Activated T-helper 17 cell treated with anti-CD3 and anti-CD28 coated beads, Interleukin-2, amount 50 U/mL, for 72 hours (primary cell): ENCODE measurements at regions not wholly inside any gene's neighbourhood (a gene's known extent, or its start where the extent isn't known, plus 50 kb on each side); places are given as distances from the start of the nearest gene placed in this dataset.

ENCODE experiments used
- ATAC-seq: fragments of 150-1000 bp; cut with Tn5 transposase; replicated peaks from 2 replicates; pipeline ENCODE4 v1.10.0; 2021; ENCODE audit warnings: mild to moderate bottlenecking, moderate library complexity
- H3K27ac Mint-ChIP-seq: one replicate; pipeline ENCODE4 v1.8.0; 2022; ENCODE audit warnings: mixed read lengths
- H3K27me3 Mint-ChIP-seq: one replicate; pipeline ENCODE4 v1.8.0; 2022; ENCODE audit warnings: mixed read lengths
- H3K36me3 Mint-ChIP-seq: one replicate; pipeline ENCODE4 v1.8.0; 2022; ENCODE audit warnings: low read depth, mild to moderate bottlenecking, mixed read lengths
- H3K4me1 Mint-ChIP-seq: one replicate; pipeline ENCODE4 v1.8.0; 2022; ENCODE audit warnings: mixed read lengths
- H3K4me3 Mint-ChIP-seq: one replicate; pipeline ENCODE4 v1.8.0; 2022; ENCODE audit warnings: mild to moderate bottlenecking, mixed read lengths
- H3K9me3 Mint-ChIP-seq: one replicate; pipeline ENCODE4 v1.8.0; 2022; ENCODE audit warnings: mixed read lengths

DNA sequence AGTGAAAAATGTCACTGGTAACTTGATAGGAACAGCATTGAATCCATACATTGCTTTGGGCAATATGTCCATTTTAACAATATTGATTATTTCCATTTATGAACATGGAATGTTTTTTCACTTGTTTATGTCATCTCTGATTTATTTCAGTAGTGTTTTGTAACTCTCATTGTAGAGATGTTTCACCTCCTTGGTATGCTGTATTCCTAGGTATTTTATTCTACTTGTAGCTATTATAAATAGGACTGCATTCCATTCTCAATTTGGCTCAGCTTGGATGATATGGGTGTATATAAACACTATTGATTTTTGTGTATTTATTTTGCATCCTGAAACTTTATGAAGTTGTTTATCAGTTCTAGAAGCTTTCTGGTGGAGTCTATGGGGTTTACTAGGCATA lies 730.3 kb downstream of the DOK5 start:
- no peak for ATAC-seq
- H3K4me1 Mint-ChIP-seq: no peaks in the 10 kb centered on the region
- H3K36me3 Mint-ChIP-seq: no peaks in the 10 kb centered on the region
- H3K27ac Mint-ChIP-seq: no peak overlapping the region
- H3K4me3 Mint-ChIP-seq: no peak overlapping the region
- H3K9me3 Mint-ChIP-seq: peaks cover 7% of the 10 kb centered on the region
- no peaks in the 10 kb centered on the region for H3K27me3 Mint-ChIP-seq

DNA sequence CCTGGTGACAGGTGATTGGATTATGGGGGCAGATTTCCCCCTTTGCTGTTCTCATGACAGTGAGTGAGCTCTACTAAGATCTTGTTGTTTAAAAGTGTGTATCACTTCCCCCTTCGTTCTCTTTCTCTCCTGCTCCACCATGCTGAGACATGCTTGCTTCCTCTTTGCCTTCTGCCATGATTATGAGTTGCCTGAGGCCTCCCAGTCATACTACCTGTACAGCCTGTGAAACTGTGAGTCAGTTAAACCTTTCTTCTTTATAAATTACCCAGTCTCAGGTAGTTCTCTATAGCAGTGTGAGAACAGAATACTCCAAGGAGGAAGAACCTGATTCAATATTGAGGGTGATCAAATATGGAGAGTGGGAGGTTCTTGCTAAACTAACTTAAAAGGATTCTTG lies 724.9 kb downstream of the DOK5 start:
- Mint-ChIP-seq H3K4me3 (no peak overlapping the region), H3K9me3 (peaks cover 4% of the 10 kb centered on the region), H3K36me3 (no peaks in the 10 kb centered on the region), H3K27me3 (no peaks in the 10 kb centered on the region), H3K27ac (no peak overlapping the region), H3K4me1 (no peaks in the 10 kb centered on the region)
- no peak for ATAC-seq

DNA sequence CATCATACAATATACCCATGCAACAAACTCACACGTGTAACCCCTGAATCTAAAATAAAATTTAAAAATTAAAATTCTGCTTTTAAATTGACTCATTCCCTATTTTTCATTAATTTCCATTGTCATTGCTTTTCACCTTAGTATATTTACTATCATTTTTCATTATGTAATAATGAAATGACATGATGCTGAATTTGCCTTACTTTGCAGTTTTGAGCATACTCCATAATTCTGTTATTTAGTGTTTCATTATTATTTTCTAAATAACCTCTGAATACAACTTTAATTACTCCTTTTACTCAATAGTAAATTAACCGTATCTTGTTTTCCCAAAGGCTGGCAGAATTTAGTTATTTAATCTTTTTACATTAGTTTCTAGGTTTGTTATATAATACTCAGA lies 719.6 kb downstream of the DOK5 start:
- H3K27ac Mint-ChIP-seq: no peak overlapping the region
- no peak overlapping the region for H3K4me3 Mint-ChIP-seq

DNA sequence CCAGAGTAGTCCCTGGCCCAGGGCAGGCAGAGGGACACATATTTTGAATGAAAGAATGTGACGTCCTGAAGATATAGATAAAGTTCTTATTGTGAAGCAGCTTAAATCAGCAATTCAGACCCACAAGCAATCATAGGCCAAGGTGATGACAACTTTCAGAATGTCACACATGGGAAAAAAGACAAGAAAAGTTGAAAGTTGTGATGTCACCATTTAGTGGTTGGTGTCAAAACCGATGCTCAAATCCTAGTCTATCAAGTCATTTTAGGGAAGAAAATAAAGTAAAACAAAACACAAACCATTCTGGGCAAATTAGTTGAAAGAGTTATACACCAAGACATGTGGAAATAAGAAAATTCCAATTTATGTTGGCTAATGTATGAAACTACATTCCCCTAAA lies 710.8 kb downstream of the DOK5 start:
- ATAC-seq: no peak
- H3K4me1 Mint-ChIP-seq: no peaks in the 10 kb centered on the region
- no peak overlapping the region for H3K4me3 Mint-ChIP-seq
- no peaks in the 10 kb centered on the region for H3K27me3 Mint-ChIP-seq
- no peak overlapping the region for H3K27ac Mint-ChIP-seq
- no peaks in the 10 kb centered on the region for H3K36me3 Mint-ChIP-seq
- peaks cover 22% of the 10 kb centered on the region for H3K9me3 Mint-ChIP-seq

More for the DNA sequence above, 719.6 kb downstream of the DOK5 start:
- Mint-ChIP-seq H3K4me1 (no peaks in the 10 kb centered on the region), H3K36me3 (no peaks in the 10 kb centered on the region), H3K27me3 (no peaks in the 10 kb centered on the region), H3K9me3 (peaks cover 13% of the 10 kb centered on the region)
- no peak for ATAC-seq

DNA sequence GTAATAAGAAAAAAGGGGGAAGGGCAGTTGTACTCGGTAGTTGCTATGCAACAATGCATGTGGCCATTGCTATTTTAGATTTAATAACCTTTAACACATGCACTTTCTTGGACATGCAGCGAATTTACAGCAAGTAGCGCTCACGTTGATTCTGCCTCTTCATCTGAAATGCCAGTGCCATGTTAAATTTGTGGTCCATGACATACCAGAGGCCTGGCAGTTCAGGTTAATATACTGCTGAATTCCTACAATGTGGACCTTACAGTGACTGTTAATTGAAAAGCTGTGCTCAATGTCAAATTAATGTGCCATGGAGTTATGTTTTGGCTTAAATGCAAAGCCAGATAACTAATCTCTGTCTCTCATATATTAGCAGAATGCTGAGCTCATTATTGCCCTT lies 699.7 kb downstream of the DOK5 start:
- Mint-ChIP-seq H3K36me3 (no peaks in the 10 kb centered on the region), H3K4me3 (no peak overlapping the region), H3K27ac (no peak overlapping the region), H3K27me3 (no peaks in the 10 kb centered on the region), H3K9me3 (peaks cover 12% of the 10 kb centered on the region), H3K4me1 (no peaks in the 10 kb centered on the region)
- ATAC-seq: no peak

DNA sequence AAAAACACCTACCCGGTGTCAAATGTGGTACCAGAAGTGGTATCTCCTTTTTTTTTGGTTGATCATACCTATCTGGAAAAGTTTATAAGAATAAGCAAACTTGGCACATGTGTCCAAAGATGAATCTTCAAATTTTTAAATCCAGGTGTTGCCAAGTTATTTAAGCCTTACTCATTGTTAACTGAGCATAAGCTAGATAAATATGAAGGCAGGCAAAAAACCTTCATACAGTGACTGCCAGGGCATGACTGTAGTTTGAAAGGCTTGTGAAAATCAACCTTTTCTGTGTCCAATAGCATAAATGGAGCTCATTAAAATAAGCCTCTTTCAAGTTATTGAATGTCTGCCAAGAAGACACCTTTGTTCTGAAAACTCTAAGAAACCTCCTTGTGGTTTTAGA lies 699.2 kb downstream of the DOK5 start:
- Mint-ChIP-seq H3K4me3 (no peak overlapping the region), H3K27me3 (no peaks in the 10 kb centered on the region), H3K27ac (no peak overlapping the region), H3K9me3 (peaks cover 9% of the 10 kb centered on the region), H3K4me1 (no peaks in the 10 kb centered on the region), H3K36me3 (no peaks in the 10 kb centered on the region)
- no peak for ATAC-seq

DNA sequence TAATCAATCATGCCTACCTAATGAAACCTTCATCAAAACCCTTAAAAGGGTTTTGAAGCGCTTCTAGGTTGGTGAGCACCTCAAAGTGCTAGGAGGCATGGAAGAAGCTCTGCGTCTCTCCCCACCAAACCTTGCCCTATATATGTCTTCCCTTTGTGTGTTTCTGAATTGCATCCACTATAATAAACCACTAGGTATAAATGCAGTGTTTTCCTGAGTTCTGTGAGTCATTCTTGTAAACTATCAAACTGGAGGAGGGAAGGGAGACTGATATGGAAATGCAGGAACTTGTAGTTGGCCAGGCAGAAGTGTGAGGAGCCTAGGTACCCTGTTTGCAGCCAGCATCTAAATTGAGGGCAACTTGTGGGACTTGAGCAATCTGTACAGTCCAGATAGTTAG lies 698.8 kb downstream of the DOK5 start:
- Mint-ChIP-seq H3K4me1 (no peaks in the 10 kb centered on the region), H3K4me3 (no peak overlapping the region), H3K36me3 (no peaks in the 10 kb centered on the region), H3K27ac (no peak overlapping the region), H3K27me3 (no peaks in the 10 kb centered on the region), H3K9me3 (peaks cover 9% of the 10 kb centered on the region)
- ATAC-seq: no peak

DNA sequence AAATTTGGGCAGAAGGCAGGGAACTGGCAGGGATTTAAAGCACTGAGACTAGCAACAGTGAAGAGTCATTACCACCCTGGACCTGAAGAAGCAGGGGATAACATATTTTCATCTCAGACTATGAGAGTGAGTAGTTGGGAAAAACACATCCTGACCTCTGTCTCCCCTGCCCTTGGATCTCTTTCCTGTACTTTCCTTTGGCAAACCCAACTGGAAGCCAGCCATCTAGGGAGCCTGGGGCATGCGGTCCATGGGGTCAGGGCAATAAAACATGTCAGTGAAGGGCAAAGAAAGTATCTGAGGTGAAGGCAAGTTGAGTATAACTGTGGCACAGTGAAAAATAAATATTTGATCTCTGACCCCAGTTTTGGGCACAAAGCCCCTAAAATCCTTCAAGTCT lies 698.2 kb downstream of the DOK5 start:
- Mint-ChIP-seq H3K9me3 (peaks cover 9% of the 10 kb centered on the region), H3K27me3 (no peaks in the 10 kb centered on the region), H3K4me3 (no peak overlapping the region), H3K27ac (no peak overlapping the region), H3K36me3 (no peaks in the 10 kb centered on the region), H3K4me1 (no peaks in the 10 kb centered on the region)
- ATAC-seq: no peak

DNA sequence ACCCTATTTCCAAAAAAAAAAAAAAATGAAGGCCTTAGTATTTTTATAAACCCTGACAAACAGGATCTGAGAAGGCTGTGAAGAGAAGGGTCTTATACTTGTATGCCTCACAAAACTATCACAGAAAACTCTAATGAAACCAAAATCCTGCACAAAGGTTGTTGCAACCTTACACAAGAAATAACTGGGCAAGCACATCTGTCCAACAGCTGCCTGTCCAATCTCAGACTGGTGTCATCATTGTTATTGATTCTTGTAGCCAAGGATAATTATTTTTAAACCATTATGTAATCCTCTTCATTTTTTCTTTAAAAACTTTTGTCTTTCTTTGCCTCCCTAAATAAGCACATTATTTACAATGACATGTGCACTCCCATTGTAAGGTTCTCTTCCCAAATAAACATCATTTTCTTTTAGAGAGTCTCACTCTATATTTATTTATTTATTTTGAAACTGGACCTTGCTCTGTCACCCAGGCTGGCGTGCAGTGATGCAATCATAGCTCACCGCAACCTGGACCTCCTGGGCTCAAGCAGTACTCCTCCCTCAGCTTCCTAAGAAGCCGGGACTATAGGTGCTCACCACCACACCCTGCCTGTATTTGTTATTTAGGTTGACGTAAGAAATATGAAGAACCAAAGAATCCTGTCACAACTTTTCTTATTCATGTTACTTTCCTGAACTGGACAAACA lies 697.1 kb downstream of the DOK5 start:
- ATAC-seq: no peak
- Mint-ChIP-seq H3K4me3 (no peak overlapping the region), H3K4me1 (no peaks in the 10 kb centered on the region), H3K36me3 (no peaks in the 10 kb centered on the region), H3K27me3 (no peaks in the 10 kb centered on the region), H3K9me3 (peaks cover 9% of the 10 kb centered on the region), H3K27ac (no peak overlapping the region)

DNA sequence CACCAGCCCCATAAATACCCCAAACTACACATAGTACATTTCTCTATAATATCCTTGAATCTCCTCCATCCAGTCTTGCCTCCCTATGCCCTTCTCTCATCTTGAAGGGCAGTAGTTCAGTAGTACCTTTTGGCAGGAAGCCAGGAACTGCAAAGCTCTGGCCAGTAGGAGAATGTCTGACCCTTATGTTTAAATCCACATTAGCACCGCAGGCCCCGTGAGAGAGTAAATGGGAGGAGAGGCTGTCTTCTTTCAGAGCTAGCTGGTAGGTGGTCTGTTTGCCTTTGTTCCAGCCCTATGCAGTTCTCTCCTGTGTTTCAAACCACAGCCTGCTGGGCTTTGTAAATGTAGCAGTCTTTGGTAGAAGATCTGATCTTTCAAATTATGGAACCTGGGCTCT lies 690.7 kb downstream of the DOK5 start:
- ATAC-seq: no peak
- peaks cover 6% of the 10 kb centered on the region for H3K9me3 Mint-ChIP-seq
- no peaks in the 10 kb centered on the region for H3K36me3 Mint-ChIP-seq
- no peak overlapping the region for H3K27ac Mint-ChIP-seq
- H3K4me1 Mint-ChIP-seq: no peaks in the 10 kb centered on the region
- no peaks in the 10 kb centered on the region for H3K27me3 Mint-ChIP-seq
- no peak overlapping the region for H3K4me3 Mint-ChIP-seq

DNA sequence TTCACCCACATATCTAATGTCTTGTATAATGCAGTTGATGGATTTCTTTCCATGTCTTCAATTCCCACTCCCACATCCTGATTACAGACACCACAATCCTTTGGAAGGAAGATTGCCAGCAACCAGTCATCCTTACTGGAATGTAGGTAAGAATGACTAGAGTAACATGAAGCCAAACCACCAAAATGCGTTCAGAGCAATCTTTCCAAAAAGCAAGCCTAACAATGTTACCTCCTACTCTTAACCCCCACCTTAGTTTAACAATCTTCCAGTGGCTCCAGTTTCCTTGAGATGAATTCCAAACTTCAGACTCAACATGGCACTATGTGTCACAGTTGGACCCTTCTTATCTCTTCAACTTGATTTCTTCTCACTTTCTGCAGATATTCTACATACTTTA lies 685.6 kb downstream of the DOK5 start:
- H3K4me1 Mint-ChIP-seq: no peaks in the 10 kb centered on the region

DNA sequence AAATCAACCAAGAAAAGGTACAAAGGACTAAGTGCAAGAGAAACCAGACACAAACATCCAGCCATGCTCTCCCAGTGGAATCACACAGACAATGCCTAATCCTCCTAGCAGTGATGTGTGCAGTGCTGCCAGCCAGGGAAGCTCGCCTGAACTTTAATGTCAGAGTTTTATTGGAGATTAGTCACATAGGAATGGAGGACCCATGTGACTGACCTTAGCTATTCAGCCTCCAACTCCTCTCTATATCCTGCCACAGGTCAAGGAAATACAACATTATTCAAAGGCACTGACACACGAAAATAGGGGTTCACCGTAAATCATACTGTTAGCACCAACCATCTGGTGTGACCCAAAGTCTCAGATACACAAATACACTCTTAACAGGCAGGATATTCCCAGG lies 684.6 kb downstream of the DOK5 start:
- ATAC-seq: no peak
- Mint-ChIP-seq H3K36me3 (no peaks in the 10 kb centered on the region), H3K4me1 (no peaks in the 10 kb centered on the region), H3K27me3 (no peaks in the 10 kb centered on the region), H3K9me3 (peaks cover 10% of the 10 kb centered on the region), H3K27ac (no peak overlapping the region), H3K4me3 (no peak overlapping the region)

More for the DNA sequence above, 685.6 kb downstream of the DOK5 start:
- no peak for ATAC-seq
- H3K36me3 Mint-ChIP-seq: no peaks in the 10 kb centered on the region
- H3K27me3 Mint-ChIP-seq: no peaks in the 10 kb centered on the region
- H3K27ac Mint-ChIP-seq: no peak overlapping the region
- H3K9me3 Mint-ChIP-seq: peaks cover 10% of the 10 kb centered on the region
- H3K4me3 Mint-ChIP-seq: no peak overlapping the region

DNA sequence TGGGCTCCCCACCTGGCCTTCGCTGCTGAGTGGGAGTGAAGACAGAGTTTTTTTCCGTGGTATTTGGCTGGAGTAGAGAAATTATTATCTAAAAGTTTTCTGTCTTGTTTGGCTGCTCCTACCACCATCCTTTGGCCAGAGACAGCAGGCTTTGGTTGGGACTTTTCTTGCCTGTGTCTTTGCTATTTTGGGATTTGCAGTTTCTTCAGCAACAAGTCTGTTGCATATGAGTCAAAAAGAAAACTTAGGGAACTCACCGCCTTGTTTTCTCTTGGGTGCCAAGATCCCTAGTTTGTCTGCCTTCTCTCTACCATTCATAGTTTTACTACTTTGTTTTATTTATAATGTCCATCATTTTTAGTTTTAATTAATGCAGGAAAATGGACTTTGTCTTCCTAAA lies 683.8 kb downstream of the DOK5 start:
- Mint-ChIP-seq H3K4me3 (no peak overlapping the region), H3K36me3 (no peaks in the 10 kb centered on the region), H3K27ac (no peak overlapping the region), H3K27me3 (no peaks in the 10 kb centered on the region), H3K9me3 (peaks cover 10% of the 10 kb centered on the region), H3K4me1 (no peaks in the 10 kb centered on the region)
- no peak for ATAC-seq

DNA sequence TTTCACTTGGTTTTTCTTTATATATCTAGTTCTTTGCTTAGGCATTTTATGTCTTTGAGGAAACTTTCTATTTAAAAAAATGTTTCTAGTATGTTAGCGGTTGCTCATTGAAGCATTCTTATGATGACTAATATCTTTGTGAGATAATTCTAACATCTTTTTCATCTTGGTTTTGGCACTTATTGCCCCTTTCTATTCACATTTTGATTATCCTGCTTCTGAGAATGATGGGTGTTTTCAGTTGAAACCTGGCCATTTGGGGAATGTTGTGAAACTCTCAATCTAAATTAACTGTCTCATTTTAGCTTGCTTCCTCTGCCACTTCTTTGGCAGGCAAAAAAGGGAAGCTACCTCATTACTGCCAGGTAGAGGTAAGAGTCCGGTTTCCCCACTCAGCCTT lies 683.1 kb downstream of the DOK5 start:
- no peak overlapping the region for H3K4me3 Mint-ChIP-seq
- H3K27me3 Mint-ChIP-seq: no peaks in the 10 kb centered on the region
- H3K9me3 Mint-ChIP-seq: peaks cover 10% of the 10 kb centered on the region
- H3K36me3 Mint-ChIP-seq: no peaks in the 10 kb centered on the region
- no peak for ATAC-seq
- no peaks in the 10 kb centered on the region for H3K4me1 Mint-ChIP-seq
- no peak overlapping the region for H3K27ac Mint-ChIP-seq

DNA sequence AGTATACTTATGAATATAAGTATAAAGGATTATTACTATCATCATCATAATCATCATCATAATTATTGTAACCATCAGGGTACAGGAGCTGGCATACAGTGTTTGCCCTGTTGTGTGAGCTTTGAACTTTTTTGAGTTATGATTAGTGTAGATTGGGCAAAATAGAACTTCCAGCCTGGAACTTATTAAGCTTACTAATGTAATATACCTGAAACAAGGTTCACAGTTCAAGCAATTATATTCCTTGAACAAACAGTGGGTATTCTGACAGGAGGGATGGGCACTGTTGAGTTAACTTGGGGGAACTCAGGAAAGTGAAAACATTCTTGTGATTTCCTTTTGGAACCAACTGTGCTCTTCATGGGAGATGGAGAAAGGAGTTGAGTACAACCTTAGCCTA lies 680.0 kb downstream of the DOK5 start:
- Mint-ChIP-seq H3K4me1 (no peaks in the 10 kb centered on the region), H3K27me3 (no peaks in the 10 kb centered on the region), H3K9me3 (peaks cover 9% of the 10 kb centered on the region), H3K4me3 (no peak overlapping the region), H3K36me3 (no peaks in the 10 kb centered on the region), H3K27ac (no peak overlapping the region)
- ATAC-seq: no peak
